NCI-H2107 (cell line): ENCODE measurements at regions not wholly inside any gene's neighbourhood (a gene's known extent, or its start where the extent isn't known, plus 50 kb on each side); places are given as distances from the start of the nearest gene placed in this dataset.

Experiments
- DNase-seq: peaks from one replicate; lab custom pipeline; 2025; lab: John Stamatoyannopoulos, UW

- no peak for DNase-seq
Observed at GRCh38 chr20:34163307-34163706, 51.3 kb upstream of the EIF2S2 start.

- no peak for DNase-seq
Observed at GRCh38 chr20:34164381-34164984, 52.4 kb upstream of the EIF2S2 start.

GRCh38 chr20:34165018-34165619, 53.1 kb upstream of the EIF2S2 start:
- DNase-seq = no peak

GRCh38 chr20:34171640-34172039, 59.6 kb upstream of the EIF2S2 start:
- no peak for DNase-seq

DNA sequence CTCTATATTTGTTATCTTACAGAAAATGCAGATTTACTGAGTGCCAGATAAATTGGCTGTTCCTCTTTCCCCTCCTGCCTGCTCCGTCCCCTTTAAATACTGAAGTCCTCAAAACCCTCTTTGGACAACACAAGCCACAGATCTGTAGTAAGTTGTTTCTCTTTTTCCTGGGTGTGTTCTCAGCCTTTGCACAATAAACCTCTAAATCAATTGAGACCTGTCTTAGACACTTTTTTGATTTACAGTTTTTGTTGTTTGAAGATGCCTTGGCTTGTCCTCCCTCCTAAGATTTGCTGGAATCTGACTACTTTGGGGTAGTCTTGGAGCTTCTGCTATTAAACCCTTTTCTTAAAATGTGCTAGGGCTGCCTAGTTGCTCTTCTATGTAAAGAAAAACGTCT, 60.9 kb upstream of the EIF2S2 start:
- DNase-seq = no peak

- DNase-seq = no peak
Observed at GRCh38 chr20:34175079-34175478, 63.0 kb upstream of the EIF2S2 start.

DNA sequence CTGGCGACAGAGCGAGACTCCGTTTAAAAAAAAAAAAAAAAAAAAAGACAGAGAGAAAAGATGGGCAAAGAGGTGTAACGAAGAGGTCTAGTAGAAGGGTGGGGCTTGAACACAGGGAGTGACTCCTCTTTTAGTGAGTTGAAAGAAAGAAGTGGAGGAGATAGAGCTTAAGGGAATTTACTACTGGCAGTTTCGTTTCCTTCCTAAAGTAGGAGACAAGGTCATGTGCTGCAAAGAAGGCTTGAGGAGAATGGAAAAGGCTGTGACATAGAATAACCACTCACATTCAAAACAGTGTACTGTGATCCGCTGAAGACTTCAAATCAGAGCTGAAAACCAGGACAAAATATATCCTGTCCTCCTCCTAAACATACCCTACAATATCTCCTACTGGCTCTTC, 63.8 kb upstream of the EIF2S2 start:
- DNase-seq = no peak

DNA sequence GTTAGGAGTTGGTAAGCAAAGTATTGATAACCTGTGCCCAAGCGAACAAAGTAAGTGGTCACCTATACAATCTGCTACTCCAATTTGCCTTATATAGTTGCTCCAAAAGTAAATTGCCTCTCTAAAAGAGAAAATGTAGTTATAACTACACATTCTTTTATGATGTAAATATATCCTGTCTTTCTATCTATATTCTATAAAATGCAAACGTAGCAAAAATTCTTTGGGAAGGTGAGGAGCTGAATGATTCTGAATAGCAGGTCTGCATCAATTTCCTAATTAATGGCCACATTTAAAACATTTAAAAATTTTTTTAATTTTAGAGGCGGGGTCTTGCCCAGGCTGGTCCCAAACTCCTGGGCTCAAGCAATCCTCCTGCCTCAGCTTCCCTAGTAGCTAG, 64.2 kb upstream of the ASIP start:
- no peak for DNase-seq

DNA sequence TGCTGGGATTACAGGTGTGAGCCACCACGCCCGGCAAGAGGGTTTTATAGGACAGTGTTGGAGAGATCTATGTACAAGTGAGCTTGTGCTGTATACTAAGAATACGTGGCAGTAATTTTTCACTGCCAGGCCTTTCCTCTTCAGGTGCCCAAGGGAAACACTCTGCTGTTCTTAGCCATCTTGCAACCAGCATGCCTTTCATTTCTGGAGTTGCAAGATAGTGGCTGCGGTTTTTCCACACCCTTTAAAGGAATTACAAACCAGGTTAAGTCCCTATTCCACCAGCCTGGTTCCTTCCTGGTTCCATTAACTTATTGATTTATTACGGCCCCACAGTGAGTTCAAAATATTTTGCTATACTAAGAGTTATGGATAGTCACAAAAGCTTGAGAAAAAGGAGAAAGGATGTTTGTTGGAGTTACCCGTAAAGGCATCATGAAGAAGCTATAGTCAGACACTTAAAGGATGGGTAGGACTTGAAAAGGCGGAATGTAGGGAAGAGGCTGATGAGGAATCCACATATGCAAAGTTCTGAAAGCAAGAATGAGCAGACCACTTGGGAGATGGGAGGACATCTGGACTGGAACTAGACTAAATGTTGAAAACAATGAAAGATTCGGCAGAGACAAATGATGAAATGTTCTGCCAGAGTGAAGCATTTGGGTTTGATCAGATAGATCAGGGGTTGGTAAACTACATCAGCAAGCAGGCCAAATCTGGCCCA, 61.4 kb upstream of the ASIP start:
- no peak for DNase-seq

GRCh38 chr20:34180460-34181120, 60.6 kb upstream of the ASIP start:
- DNase-seq = no peak

DNA sequence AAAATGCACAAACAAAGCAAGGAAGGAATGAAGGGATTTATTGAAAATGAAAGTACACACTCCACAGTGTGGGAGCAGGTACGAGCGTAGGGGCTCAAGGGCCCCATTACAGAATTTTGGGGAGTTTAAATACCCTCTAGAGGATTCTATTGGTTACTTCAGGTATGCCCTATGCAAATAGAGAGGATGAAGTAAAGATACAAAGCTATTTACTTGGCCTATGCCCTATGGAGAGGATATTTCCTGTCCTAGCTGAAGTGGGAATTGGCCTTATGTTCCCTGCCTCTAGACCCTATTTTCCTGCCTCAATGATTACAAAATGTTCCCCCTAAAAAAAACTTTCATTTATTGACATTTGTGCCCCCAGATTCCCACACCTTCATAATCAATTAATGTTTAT, 59.7 kb upstream of the ASIP start:
- no peak for DNase-seq

DNA sequence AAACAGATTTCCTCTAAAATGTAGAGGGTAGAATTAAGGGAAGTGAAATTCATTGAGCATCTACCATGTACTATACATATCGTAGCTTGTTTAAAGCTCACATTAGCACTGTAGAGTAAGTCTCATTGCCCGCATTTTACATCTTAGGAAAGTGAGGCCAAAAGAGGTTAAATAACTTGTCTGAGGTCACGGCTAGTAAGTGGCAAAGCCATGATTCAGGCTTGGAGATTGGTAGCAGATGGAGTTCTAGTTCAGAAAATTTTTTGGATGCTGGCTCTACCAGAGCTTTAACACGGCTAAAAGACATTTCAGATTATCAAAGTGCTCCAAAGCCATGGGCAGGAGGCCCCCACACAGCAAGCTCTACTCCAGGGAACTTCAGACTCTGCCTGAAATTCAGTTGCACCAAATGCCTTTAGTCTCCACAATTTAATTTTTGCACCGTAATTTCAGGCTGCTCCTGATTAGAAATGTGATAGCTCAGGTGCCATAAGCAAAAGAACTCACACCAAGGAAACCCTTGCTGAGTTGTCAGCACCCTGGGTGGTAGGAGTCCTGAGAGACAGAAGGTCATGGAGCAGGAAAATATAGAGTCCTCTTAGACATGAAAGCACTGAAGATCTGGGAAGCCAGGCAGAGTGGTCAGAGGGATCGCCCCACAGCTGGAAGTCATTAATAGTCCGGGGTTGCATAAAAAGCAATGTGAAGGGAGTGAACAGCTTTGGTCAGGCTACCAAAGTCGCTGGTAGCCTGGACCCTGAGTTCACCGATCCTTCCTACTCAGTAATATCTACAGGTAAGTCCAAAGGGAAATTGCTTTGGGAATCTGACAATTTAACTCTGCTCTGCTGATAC, 55.2 kb upstream of the ASIP start:
- no peak for DNase-seq

DNA sequence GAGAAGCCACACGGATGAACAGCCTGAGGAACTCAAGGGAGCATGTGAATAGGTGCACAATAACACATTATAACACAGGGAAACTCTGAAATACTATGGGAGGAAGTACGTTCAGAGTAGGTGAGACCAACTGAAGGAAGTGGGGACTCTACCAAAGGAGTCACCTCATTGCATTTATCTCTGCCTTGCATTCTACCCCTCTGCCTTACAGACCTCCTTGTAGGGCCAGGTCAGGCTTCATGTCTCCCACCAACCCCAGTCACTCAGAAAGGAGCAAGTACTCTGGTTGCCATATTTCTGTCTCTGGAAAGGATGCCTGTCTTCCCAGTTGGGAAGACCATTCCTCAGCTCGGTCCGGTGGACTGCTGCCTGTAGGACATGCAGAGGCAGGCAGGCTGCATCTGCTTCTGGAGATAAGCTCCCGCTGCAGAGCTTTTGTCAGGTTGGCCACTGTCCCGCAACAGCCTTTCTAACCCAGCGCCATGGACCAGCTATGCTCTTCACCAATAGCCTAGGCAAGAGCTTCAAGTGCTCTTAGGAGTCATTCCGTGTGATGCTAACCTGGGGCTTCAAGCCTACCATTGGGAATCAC, 51.6 kb upstream of the ASIP start:
- no peak for DNase-seq

GRCh38 chr20:34190262-34190661, 51.0 kb upstream of the ASIP start:
- DNase-seq = no peak

DNA sequence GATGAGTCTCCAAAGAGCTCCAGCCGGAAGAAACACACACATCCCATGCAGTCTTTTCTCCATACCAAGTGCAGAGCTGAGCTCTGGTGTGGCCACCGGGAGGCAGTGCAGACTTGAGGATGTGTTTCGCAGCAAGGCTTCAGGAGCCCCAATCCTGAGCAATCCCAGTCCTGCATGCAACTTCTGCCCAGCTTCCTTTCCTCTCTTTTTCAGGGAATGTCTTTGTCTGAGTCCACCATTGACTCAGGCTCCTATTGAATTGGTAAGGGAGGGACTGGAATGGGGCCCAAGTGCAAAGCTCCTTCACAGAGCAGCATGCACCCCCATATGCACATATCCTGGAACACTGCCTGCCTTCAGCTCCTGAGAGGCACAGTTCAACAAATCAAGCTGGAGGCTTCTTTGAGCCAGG, 50.5 kb upstream of the ASIP start:
- DNase-seq = peak; percentile 15
